GM12872 (cell line): ENCODE measurements at regions not wholly inside any gene's neighbourhood (a gene's known extent, or its start where the extent isn't known, plus 50 kb on each side); places are given as distances from the start of the nearest gene placed in this dataset.

Source experiments
- CTCF ChIP-seq: IDR thresholded peaks from 3 replicates; pipeline ENCODE4 v1.5.1; 2011; ENCODE audit warnings: low read depth, mild to moderate bottlenecking, low read length, moderate library complexity; ENCODE audit not compliant: insufficient read depth

- TF ChIP-seq CTCF = no peak
These were observed 58.5 kb upstream of the PJA2 start for GRCh38 chr5:109468288-109468676.

- TF ChIP-seq CTCF = no peak
These were observed 57.3 kb upstream of the PJA2 start for GRCh38 chr5:109467058-109467457.
